ENCODE measurements at regions not wholly inside any gene's neighbourhood (a gene's known extent, or its start where the extent isn't known, plus 50 kb on each side); places are given as distances from the start of the nearest gene placed in this dataset.
"Not testable (repeated sequence)": the region's sequence is repeated elsewhere in the genome, so short reads cannot be mapped to it uniquely, and the experiment has no call there.

DNA sequence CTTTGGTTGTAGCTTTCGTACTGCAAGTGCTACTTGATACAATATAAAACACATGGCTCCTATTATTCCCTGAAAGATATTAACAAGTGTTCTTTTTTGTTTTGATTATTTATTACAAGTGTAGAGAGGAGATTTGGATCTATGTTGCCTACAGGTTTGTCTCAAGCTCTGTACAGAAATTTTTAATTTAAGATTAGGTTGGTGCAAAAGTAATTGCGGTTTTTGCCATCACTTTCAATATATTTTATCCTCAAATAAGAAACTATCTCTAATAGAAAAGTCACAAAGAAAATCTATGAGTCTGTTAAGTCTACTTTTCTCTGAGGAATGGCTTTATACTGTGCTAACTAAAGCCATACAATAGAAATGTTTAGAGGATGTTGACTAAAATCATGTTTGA is 1086.1 kb downstream of the GRM8 start:
- no peak for DNase-seq

DNA sequence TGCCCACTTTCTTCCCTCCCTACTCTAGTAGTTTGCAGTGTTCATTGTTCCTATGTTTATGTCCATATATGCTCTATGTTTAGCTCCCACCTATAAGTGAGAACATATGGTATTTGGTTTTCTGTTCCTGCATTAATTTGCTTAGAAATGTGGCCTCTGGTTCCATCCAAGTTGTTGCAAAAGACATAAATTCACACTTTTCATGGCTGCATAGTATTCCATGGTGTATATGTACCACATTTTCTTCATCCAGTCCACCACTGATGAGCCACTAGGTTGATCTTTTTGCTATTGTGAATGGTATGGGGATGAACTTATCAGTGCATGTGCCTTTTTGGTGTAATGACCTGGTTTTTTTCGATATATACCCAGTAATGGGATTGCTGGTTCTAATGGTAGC is 1089.1 kb downstream of the GRM8 start:
- no peak for DNase-seq

DNA sequence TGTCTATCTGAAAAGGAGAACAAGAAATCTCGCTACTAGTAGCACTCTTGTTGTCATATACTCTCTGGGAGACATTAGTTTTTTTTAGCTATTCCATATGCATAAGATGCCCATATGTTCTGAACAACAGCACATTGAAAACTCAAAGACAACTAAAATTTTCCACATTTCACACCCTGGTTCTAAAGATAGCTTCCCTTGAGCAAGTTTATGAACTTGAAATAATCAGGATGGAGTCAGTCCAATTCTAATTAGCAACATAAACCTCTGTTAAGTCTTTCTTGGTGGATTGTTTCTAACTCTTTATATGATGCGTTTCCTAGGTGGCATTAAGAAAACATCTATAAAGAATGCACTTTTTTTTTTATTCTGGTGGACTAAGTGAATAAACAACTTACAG is 1095.3 kb downstream of the GRM8 start:
- DNase-seq: no peak

- no peak for DNase-seq
Measured at GRCh38 chr7:126150278-126150958, 1102.3 kb downstream of the GRM8 start.

- no peak for DNase-seq
Measured at GRCh38 chr7:126140858-126141466, 1111.8 kb downstream of the GRM8 start.

- DNase-seq: no peak
Measured at GRCh38 chr7:126119981-126120380, 1132.8 kb downstream of the GRM8 start.

GRCh38 chr7:126103582-126103981 is 1149.2 kb downstream of the GRM8 start:
- DNase-seq: no peak

DNA sequence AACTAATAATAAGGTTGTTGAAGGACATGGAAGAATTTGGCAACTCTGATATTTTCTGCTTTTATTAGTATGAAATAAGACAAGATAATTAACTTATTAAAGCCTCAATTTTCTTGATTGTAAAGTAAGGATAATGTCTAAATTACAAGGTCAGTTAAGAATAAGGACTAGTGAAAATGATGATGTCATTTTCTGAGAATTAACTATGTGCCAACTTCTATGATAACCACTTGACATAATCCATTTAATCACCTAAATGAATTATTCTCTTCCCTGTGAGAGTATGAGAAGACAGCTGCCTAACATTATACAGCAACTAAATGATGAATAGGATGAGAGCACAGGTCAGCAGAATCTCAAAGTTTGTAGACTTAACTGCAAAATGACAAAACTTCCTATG is 1153.4 kb upstream of the POT1 start:
- no peak for DNase-seq

DNA sequence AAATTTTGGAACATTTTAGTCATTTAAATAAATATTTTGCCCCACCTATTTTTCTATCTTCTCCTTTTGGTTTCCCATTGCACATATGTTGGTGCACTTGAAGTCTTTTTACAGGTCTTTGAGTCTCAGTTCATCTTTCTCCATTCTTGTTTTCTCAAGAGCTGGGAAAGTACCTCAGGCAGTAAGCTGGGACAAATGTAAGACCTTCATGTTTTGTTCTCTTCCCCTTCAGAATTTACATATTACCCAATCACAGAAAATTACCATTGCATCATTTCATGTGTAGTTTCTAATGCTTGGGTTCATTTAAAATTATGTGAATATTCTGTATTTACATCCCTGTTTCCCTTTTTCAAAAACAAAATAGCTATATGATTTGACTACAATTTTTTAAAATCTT is 1150.0 kb upstream of the POT1 start:
- no peak for DNase-seq

DNA sequence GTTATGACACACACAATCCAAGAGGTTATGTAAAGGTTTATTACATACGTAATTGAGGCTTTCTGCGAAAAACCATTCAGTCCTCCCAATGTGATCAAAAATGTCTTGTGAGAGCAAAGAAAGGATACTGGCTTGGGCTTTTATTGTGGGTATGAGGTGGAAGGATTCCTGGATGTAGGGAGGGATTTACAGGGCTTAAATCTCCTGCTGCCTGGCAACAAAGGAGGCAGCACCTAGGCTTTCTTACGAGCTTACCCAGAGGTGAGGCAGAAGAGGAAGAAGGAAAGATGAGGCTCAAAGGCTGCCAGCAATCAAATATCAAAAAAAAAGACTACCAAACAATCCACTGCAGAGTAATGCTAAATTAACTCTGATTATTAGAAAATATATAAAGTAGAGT is 1149.5 kb upstream of the POT1 start:
- DNase-seq: no peak

DNA sequence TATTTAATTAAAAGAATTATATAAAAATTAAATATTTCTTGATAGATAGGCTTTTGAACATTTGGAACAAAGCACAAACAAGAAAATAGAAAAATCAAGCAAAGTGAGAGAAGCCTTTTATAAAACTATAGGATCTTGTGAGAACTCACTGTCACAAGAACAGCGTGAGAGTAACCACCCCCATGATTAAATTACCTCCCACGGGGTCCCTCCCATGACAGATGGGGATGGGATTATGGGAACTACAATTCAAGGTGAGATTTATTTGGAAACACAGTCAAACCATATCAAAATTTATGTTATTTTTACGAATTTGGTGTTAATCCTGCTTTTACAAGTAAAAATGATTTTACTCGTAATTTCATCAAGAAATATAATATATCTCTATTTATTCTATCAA is 1136.1 kb upstream of the POT1 start:
- DNase-seq: no peak

GRCh38 chr7:126057979-126058378 is 1128.4 kb upstream of the POT1 start:
- no peak for DNase-seq

- not testable (repeated sequence) for DNase-seq
Measured at GRCh38 chr7:126056613-126057012, 1127.0 kb upstream of the POT1 start.

DNA sequence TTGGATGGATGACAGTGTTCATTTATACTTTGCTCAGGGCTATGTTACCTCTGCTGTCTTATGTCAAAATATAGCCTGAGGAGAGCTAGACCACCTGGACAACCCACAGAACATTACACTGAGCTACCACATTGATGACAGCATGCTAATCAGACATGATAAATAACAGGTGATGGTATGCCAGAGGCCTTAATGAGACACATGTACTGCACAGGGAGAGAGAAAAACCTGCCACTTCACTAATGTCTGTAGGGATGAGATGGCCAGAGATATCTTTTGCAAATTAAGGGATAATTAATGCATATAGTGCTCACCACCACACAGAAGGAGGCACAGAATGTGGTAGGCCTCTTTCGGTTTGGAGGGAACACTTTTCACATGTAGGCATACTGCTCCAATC is 1122.6 kb upstream of the POT1 start:
- DNase-seq: no peak

DNA sequence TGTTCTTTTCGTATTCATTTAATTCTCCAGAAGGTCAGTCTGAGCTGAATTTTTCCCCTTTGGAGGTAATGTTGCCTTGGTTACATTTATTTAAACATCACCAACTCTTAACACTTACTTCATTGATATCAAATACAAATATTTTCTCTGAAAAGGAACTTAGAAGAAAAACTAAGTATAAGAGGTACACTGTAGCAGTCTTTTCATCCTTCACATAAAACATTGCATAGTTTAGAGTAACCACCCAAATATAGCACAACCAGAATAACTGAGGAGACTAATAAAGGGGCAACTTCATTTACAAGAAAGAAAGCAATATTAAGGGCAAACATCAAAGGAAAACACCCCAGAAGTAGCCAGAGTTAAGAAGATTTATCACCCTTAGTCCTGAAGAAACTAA is 1115.0 kb upstream of the POT1 start:
- no peak for DNase-seq

GRCh38 chr7:126041472-126041871 is 1111.8 kb upstream of the POT1 start:
- no peak for DNase-seq

GRCh38 chr7:126040114-126041045 is 1110.8 kb upstream of the POT1 start:
- DNase-seq: no peak

DNA sequence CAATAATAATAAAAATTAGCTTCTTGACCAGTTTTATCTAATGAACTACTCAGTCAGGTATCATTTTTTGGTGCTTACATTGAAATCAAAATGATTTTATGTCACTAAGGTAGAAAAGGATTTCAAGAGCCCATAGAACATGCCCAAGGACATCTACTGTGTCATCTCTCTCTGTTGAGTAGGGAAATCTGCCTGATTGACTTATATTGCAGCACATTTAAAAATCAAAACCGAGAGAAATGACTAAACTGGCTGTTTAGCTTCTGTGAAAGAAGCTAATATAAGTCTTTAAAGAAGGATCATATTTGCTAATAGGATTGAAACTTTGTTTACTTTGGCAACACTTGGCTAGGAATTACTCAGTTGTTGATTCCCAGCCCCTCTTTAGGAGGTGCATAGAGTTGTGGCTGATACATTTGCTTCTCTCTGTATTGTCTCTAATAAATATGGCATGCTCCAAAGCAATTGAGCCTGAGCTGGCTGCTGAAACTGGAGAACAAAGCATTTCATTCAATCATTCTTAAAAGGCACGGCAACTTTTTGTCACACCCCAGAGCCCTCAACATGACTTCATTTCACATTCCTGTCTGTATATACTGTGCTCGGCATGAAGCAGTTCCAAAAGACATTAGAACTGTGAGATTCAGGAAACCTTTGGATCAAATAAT is 1096.9 kb upstream of the POT1 start:
- no peak for DNase-seq

GRCh38 chr7:126022452-126022851 is 1092.8 kb upstream of the POT1 start:
- DNase-seq: no peak

DNA sequence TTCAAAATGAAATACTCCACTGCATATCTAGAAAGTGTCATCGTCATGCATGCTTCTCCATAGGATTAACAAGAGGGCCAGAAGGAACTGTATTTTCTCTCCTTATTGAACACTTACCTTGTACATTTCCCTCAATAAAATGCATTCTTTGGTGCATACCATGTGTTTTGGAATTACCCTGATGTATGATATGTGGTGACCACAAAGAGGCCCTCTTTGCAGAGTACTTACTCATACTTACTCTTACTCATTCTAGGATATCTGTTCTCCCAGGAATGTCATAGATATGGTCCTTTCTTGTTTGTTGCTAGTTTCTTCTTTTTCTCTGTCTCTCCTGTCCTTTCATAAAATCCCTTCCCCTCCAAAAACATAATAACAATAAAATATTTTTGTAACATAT is 1087.1 kb upstream of the POT1 start:
- DNase-seq: no peak

DNA sequence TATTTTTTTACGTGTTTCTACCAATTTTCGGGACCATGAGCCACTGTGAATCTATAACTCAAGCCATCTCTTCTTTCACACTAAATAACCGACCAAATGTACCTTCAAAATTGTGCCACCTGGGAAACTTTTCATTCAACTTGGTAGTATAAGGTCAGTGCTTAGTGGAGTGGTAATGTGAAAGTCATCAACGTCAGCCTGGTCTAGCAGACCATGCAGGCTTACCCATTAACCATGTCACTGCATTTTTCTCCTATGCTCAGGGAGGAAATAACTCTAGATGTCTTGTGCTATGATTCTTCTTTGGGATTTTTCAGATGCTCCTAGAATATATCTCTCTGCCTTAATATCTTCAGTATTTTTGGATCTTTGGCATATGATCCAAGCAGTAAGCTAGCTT is 1075.4 kb upstream of the POT1 start:
- no peak for DNase-seq

- DNase-seq: no peak
Measured at GRCh38 chr7:126001349-126001748, 1071.7 kb upstream of the POT1 start.

GRCh38 chr7:125984795-125985194 is 1055.2 kb upstream of the POT1 start:
- no peak for DNase-seq
